Astrocyte of the spinal cord (primary cell): ENCODE measurements at regions not wholly inside any gene's neighbourhood (a gene's known extent, or its start where the extent isn't known, plus 50 kb on each side); places are given as distances from the start of the nearest gene placed in this dataset.

Experiments used
- DNase-seq: peaks from one replicate; pipeline ENCODE4 v3.0.0; 2011; ENCODE audit warnings: low read depth, low spot score
- H3K4me3 ChIP-seq: 2 replicates; pipeline ENCODE4 v1.5.1; 2011; ENCODE audit warnings: low read depth, mild to moderate bottlenecking, low read length, moderate library complexity
- in situ Hi-C: cut with HindIII; loops from 2 replicates; pipeline ENCODE4 v1.10.0; 2017; ENCODE audit warnings: low sequenced_read_pairs
- TF ChIP-seq, protein P1 (sequence below): IDR thresholded peaks from 2 replicates; pipeline ENCODE4 v1.5.1; 2012; ENCODE audit warnings: low read depth, mild to moderate bottlenecking, low read length, inconsistent platforms

DNA sequence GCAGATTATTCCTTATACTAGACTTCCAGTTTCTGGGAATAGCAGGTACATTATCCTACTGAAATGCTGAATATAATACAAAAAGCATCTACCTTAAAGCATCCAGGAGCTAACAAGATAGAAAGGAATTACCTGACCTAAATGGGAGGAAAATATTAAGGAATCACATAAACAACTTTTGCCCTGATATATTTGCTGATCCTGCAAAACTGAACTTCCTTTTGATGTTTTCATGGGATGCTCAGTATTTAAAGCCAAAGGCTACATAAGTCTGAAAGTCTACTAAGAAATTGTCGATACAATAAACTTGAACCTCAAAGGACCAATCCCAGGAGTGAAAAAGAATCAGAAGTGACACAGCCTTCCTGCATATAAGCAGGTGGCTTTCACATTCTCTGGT is 85.6 kb upstream of the C1orf21 start:
- H3K4me3 ChIP-seq: no peak overlapping the region
- no peak for DNase-seq
- in situ Hi-C loops: no loop called here
- TF ChIP-seq, protein P1, sequence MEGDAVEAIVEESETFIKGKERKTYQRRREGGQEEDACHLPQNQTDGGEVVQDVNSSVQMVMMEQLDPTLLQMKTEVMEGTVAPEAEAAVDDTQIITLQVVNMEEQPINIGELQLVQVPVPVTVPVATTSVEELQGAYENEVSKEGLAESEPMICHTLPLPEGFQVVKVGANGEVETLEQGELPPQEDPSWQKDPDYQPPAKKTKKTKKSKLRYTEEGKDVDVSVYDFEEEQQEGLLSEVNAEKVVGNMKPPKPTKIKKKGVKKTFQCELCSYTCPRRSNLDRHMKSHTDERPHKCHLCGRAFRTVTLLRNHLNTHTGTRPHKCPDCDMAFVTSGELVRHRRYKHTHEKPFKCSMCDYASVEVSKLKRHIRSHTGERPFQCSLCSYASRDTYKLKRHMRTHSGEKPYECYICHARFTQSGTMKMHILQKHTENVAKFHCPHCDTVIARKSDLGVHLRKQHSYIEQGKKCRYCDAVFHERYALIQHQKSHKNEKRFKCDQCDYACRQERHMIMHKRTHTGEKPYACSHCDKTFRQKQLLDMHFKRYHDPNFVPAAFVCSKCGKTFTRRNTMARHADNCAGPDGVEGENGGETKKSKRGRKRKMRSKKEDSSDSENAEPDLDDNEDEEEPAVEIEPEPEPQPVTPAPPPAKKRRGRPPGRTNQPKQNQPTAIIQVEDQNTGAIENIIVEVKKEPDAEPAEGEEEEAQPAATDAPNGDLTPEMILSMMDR: no peak

GRCh38 chr1:184302346-184302745 is 84.5 kb upstream of the C1orf21 start:
- in situ Hi-C loops: no loop called here
- TF ChIP-seq, protein P1: no peak
- no peak overlapping the region for H3K4me3 ChIP-seq
- no peak for DNase-seq

GRCh38 chr1:184310157-184310819 is 76.5 kb upstream of the C1orf21 start:
- no peak for DNase-seq
- H3K4me3 ChIP-seq: no peak overlapping the region
- in situ Hi-C loops: no loop called here
- TF ChIP-seq, protein P1: no peak

DNA sequence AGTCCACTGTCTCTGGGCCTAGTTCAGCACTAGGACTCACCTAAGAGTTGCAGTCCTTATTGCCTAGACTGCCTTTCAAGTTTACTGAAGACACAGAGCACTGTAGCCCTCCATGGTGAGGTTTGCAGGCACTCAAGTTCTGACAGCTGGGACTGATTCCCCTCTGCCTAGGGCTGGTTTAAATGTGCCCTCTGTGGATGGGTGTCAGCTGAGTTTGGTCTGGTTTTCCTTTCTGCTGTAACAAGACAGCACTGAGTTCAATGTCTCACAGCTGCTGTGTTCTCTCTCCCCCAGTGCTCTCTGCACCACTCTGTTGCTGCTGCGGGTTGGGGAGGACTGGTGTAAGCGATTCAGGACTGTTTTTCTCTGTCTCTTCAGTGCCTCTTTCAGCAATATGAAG is 75.2 kb upstream of the C1orf21 start:
- no peak overlapping the region for H3K4me3 ChIP-seq
- TF ChIP-seq, protein P1: no peak
- DNase-seq: no peak
- in situ Hi-C loops: no loop called here

DNA sequence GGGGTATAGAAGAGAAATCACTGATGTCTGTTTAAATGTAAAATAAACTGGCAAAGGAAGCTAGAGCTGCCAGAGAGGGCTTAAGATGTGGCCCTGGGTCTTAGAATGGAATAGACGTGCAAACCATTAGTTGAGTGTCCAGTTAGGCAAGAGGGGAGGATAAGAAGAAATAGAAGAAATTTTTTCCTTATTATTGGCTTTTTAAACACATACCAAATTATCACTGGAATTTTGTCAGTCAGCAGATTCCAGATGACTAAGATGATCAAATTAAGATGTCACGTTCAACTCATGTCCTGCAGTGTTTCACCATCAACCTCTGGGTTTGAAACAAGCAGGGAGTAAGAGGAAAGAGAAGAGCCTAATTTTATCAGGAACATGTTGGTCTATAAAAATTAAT is 71.6 kb upstream of the C1orf21 start:
- TF ChIP-seq, protein P1: no peak
- in situ Hi-C loops: no loop called here
- no peak overlapping the region for H3K4me3 ChIP-seq
- no peak for DNase-seq

- in situ Hi-C loops: no loop called here
- H3K4me3 ChIP-seq: no peak overlapping the region
- TF ChIP-seq, protein P1: no peak
- no peak for DNase-seq
Measured at GRCh38 chr1:184319879-184320278, 67.0 kb upstream of the C1orf21 start.
